Peyer's patch (tissue), 4 donors: ENCODE measurements at regions not wholly inside any gene's neighbourhood (a gene's known extent, or its start where the extent isn't known, plus 50 kb on each side); places are given as distances from the start of the nearest gene placed in this dataset.

ENCODE experiments used
- DNase-seq, 3 donors: peaks; one replicate each; pipeline ENCODE4 v3.0.0-alpha.2; 2017 to 2019
- H3K27ac ChIP-seq, 4 donors: fragments of 200-600 bp; sonication (generic); one replicate each; pipeline ENCODE4 v1.5.1; 2016 to 2019
- H3K27me3 ChIP-seq, 2 donors: fragments of 200-600 bp; sonication (generic); one replicate each; pipeline ENCODE4 v1.5.1; 2019
- H3K36me3 ChIP-seq, 3 donors: fragments of 200-600 bp; sonication (generic); one replicate each; pipeline ENCODE4 v1.5.1; 2016 to 2019
- H3K4me1 ChIP-seq, 4 donors: fragments of 200-600 bp; sonication (generic); one replicate each; pipeline ENCODE4 v1.5.1; 2016 to 2019
- H3K4me3 ChIP-seq, 4 donors: fragments of 200-600 bp; sonication (generic); 1 replicate in 3 of 4; 2 replicates in 1 of 4; pipeline ENCODE4 v1.5.1; 2016 to 2019; ENCODE audit warnings: mild to moderate bottlenecking in 1 of 4
- H3K9me3 ChIP-seq, 4 donors: fragments of 200-600 bp; sonication (generic); one replicate each; pipeline ENCODE4 v1.5.1; 2016 to 2019; ENCODE audit warnings: mild to moderate bottlenecking in 1 of 4
- CTCF ChIP-seq, 6 experiments: fragments of 450-650 bp in 4 of 6; fragments of 200-600 bp in 2 of 6; sonication (generic) in 1 of 6; IDR thresholded peaks; one replicate each; pipeline ENCODE4 v1.5.1; 2017 to 2019; ENCODE audit warnings: antibody characterized with exemption in 6 of 6, mild to moderate bottlenecking in 3 of 6, moderate library complexity in 1 of 6
- POLR2A ChIP-seq, 2 donors: fragments of 450-650 bp; IDR thresholded peaks; one replicate each; pipeline ENCODE4 v1.5.1; 2017; ENCODE audit warnings: antibody characterized with exemption in 2 of 2, mild to moderate bottlenecking in 2 of 2, moderate library complexity in 2 of 2
- small RNA-seq, 2 donors: library from RNA; depleted of rRNA; stranded (forward); fragments of <200 nt; gene quantifications; one replicate each; pipeline ENCODE3, GENCODE V24; 2016

- H3K27ac ChIP-seq = no peak overlapping the region
- no peak for DNase-seq
These were observed 59.3 kb upstream of the ZNF169 start for GRCh38 chr9:94199776-94200175.

GRCh38 chr9:94204174-94204573 is 54.9 kb upstream of the ZNF169 start:
- no peaks in the 10 kb centered on the region for H3K36me3 ChIP-seq
- H3K27me3 ChIP-seq = no peaks in the 10 kb centered on the region
- peaks cover 0 to 5% (median 0%) of the 10 kb centered on the region in 4 donors for H3K9me3 ChIP-seq
- no peak overlapping the region for H3K4me3 ChIP-seq
- H3K4me1 ChIP-seq = no peaks in the 10 kb centered on the region
- H3K27ac ChIP-seq = no peak overlapping the region
- DNase-seq = no peak
- no peak for TF ChIP-seq POLR2A (IDR thresholded peaks at IDR 0.05)
- TF ChIP-seq CTCF (IDR thresholded peaks at IDR 0.05) = no peak

More at GRCh38 chr9:94199776-94200175, 59.3 kb upstream of the ZNF169 start:
- no peak for TF ChIP-seq CTCF (IDR thresholded peaks at IDR 0.05)
- no peak for TF ChIP-seq POLR2A (IDR thresholded peaks at IDR 0.05)
- H3K4me1 ChIP-seq = no peaks in the 10 kb centered on the region
- H3K27me3 ChIP-seq = no peaks in the 10 kb centered on the region
- no peaks in the 10 kb centered on the region for H3K36me3 ChIP-seq
- peaks cover 0 to 5% (median 0%) of the 10 kb centered on the region in 4 donors for H3K9me3 ChIP-seq
- H3K4me3 ChIP-seq = no peak overlapping the region

GRCh38 chr9:94207781-94208180 is 51.3 kb upstream of the ZNF169 start:
- Histone ChIP-seq H3K27me3 (no peaks in the 10 kb centered on the region), H3K9me3 (peaks cover 0 to 5% (median 0%) of the 10 kb centered on the region in 4 donors), H3K27ac (no peak overlapping the region), H3K4me3 (no peak overlapping the region), H3K36me3 (no peaks in the 10 kb centered on the region), H3K4me1 (no peaks in the 10 kb centered on the region)
- TF ChIP-seq CTCF (IDR thresholded peaks at IDR 0.05) (no peak), POLR2A (IDR thresholded peaks at IDR 0.05) (no peak)
- no peak for DNase-seq

Small RNA genes lying in the stretch of these regions (small RNA-seq; reads per million reads assigned to genes)
- gene MIRLET7A1 = 5.3 to 8.3 reads per million in 2 donors
- 81.7 to 154 reads per million in 2 donors for gene MIRLET7D
- gene MIRLET7F1 = 49.3 to 110 reads per million in 2 donors
